HL-60 (cell line): ENCODE measurements at regions not wholly inside any gene's neighbourhood (a gene's known extent, or its start where the extent isn't known, plus 50 kb on each side); places are given as distances from the start of the nearest gene placed in this dataset.

Experiments used
- DNase-seq, 2 experiments: peaks; one replicate each; pipeline ENCODE4 v3.0.0-alpha.2; 2010 to 2020; ENCODE audit warnings: low read depth in 1 of 2, low spot score in 1 of 2
- H3K27ac ChIP-seq: fragments of 250-450 bp; sonication (Bioruptor Pico); replicated peaks from 2 replicates; pipeline ENCODE4 v1.5.1; 2020; ENCODE audit warnings: mild to moderate bottlenecking, moderate library complexity
- H3K27me3 ChIP-seq: fragments of 250-450 bp; sonication (Bioruptor Pico); 2 replicates; pipeline ENCODE4 v1.5.1; 2021; ENCODE audit warnings: mild to moderate bottlenecking, moderate library complexity; ENCODE audit not compliant: insufficient read depth, poor library complexity, severe bottlenecking
- H3K4me3 ChIP-seq: replicated peaks from 2 replicates; pipeline ENCODE4 v1.5.1; 2011; ENCODE audit warnings: mild to moderate bottlenecking, control low read depth, low read length; ENCODE audit not compliant: insufficient read depth
- GABPA ChIP-seq: IDR thresholded peaks from 2 replicates; pipeline ENCODE4 v1.6.1; 2012; ENCODE audit warnings: low read depth
- POLR2AphosphoS5 ChIP-seq: IDR thresholded peaks from 2 replicates; pipeline ENCODE4 v1.6.1; 2012; ENCODE audit warnings: low read depth
- SPI1 ChIP-seq: IDR thresholded peaks from 2 replicates; pipeline ENCODE4 v1.6.1; 2012; ENCODE audit warnings: low read depth, mild to moderate bottlenecking, borderline replicate concordance
- TF ChIP-seq, protein P1 (sequence below): IDR thresholded peaks from one replicate; pipeline ENCODE4 v1.5.1; 2011; ENCODE audit warnings: low read length, control low read depth, inconsistent platforms; ENCODE audit not compliant: insufficient read depth
- TF ChIP-seq, protein P2 (sequence below): IDR thresholded peaks from 2 replicates; pipeline ENCODE4 v1.6.1; 2012; ENCODE audit warnings: low read depth; ENCODE audit not compliant: insufficient replicate concordance

DNA sequence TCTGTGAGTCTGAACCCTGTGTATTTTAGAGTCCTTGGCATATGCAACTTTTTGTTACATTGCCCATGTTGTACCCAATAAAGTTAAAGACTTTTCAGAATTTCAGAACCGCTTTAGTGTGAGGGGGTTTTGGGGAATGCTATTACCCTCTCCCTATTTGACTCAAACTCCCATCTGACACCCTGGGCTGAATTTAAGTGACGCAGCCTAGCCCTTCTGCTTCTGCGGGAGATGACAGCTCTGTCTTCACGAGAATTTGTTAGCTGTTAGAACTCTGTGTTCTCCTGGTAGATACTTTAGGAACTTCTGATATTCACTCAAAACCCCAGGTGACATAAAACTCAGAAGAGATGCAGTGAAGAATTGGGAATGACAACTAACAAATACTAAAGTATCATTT, 500.6 kb upstream of the ID4 start:
- DNase-seq: no peak
- Histone ChIP-seq H3K4me3 (no peak overlapping the region), H3K27me3 (no peaks in the 10 kb centered on the region), H3K27ac (no peak overlapping the region)
- TF ChIP-seq, protein P1, sequence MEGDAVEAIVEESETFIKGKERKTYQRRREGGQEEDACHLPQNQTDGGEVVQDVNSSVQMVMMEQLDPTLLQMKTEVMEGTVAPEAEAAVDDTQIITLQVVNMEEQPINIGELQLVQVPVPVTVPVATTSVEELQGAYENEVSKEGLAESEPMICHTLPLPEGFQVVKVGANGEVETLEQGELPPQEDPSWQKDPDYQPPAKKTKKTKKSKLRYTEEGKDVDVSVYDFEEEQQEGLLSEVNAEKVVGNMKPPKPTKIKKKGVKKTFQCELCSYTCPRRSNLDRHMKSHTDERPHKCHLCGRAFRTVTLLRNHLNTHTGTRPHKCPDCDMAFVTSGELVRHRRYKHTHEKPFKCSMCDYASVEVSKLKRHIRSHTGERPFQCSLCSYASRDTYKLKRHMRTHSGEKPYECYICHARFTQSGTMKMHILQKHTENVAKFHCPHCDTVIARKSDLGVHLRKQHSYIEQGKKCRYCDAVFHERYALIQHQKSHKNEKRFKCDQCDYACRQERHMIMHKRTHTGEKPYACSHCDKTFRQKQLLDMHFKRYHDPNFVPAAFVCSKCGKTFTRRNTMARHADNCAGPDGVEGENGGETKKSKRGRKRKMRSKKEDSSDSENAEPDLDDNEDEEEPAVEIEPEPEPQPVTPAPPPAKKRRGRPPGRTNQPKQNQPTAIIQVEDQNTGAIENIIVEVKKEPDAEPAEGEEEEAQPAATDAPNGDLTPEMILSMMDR: no peak
- TF ChIP-seq SPI1 (no peak), POLR2AphosphoS5 (no peak), GABPA (no peak)
- TF ChIP-seq, protein P2, sequence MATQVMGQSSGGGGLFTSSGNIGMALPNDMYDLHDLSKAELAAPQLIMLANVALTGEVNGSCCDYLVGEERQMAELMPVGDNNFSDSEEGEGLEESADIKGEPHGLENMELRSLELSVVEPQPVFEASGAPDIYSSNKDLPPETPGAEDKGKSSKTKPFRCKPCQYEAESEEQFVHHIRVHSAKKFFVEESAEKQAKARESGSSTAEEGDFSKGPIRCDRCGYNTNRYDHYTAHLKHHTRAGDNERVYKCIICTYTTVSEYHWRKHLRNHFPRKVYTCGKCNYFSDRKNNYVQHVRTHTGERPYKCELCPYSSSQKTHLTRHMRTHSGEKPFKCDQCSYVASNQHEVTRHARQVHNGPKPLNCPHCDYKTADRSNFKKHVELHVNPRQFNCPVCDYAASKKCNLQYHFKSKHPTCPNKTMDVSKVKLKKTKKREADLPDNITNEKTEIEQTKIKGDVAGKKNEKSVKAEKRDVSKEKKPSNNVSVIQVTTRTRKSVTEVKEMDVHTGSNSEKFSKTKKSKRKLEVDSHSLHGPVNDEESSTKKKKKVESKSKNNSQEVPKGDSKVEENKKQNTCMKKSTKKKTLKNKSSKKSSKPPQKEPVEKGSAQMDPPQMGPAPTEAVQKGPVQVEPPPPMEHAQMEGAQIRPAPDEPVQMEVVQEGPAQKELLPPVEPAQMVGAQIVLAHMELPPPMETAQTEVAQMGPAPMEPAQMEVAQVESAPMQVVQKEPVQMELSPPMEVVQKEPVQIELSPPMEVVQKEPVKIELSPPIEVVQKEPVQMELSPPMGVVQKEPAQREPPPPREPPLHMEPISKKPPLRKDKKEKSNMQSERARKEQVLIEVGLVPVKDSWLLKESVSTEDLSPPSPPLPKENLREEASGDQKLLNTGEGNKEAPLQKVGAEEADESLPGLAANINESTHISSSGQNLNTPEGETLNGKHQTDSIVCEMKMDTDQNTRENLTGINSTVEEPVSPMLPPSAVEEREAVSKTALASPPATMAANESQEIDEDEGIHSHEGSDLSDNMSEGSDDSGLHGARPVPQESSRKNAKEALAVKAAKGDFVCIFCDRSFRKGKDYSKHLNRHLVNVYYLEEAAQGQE: no peak

DNA sequence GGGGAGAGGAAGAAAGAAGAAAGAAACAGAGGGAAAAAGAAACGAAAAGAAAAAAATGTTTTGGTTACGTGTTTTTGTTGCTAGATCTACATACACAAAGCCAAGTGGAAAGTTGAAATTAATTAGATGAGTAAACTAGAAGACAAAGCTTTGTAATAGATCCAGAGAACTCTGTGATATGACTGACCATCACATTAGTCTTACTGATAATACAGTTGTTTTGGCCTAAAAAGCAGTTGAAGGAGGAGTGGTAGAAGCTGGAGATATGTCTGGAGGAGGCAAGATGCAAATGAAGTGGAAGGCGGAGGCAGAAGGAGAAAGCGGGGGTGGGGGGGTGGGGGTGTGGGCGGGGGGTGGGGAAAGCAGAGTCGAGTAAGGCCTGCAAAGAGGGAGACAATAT, 500.1 kb upstream of the ID4 start:
- Histone ChIP-seq H3K4me3 (no peak overlapping the region), H3K27me3 (no peaks in the 10 kb centered on the region), H3K27ac (no peak overlapping the region)
- TF ChIP-seq, protein P1: no peak
- TF ChIP-seq GABPA (no peak), SPI1 (no peak), POLR2AphosphoS5 (no peak)
- TF ChIP-seq, protein P2: no peak
- DNase-seq: no peak

GRCh38 chr6:19342616-19343015, 494.6 kb upstream of the ID4 start:
- TF ChIP-seq POLR2AphosphoS5: no peak
- TF ChIP-seq, protein P2: no peak
- no peaks in the 10 kb centered on the region for H3K27me3 ChIP-seq
- DNase-seq: no peak
- H3K27ac ChIP-seq: no peak overlapping the region
- H3K4me3 ChIP-seq: no peak overlapping the region

- H3K27me3 ChIP-seq: no peaks in the 10 kb centered on the region
- DNase-seq: no peak
- no peak overlapping the region for H3K4me3 ChIP-seq
- TF ChIP-seq, protein P1: no peak
- no peak for TF ChIP-seq POLR2AphosphoS5
- TF ChIP-seq SPI1: no peak
- TF ChIP-seq, protein P2: no peak
- no peak for TF ChIP-seq GABPA
- H3K27ac ChIP-seq: no peak overlapping the region
These were observed 487.7 kb upstream of the ID4 start for GRCh38 chr6:19349429-19349828.
